Lower leg skin (tissue), 3 donors: ENCODE measurements at regions not wholly inside any gene's neighbourhood (a gene's known extent, or its start where the extent isn't known, plus 50 kb on each side); places are given as distances from the start of the nearest gene placed in this dataset.

ENCODE experiments used
- CTCF ChIP-seq, 3 donors: fragments of 450-650 bp; IDR thresholded peaks; one replicate each; pipeline ENCODE4 v1.5.1; 2016; ENCODE audit warnings: antibody characterized with exemption in 3 of 3, mild to moderate bottlenecking in 3 of 3, moderate library complexity in 2 of 3
- POLR2A ChIP-seq, 2 donors: fragments of 450-650 bp; IDR thresholded peaks; one replicate each; pipeline ENCODE4 v1.6.1; 2016 to 2017; ENCODE audit warnings: antibody characterized with exemption in 2 of 2, mild to moderate bottlenecking in 1 of 2, moderate library complexity in 1 of 2

GRCh38 chr5:27208051-27208450 lies 169.7 kb upstream of the CDH9 start:
- TF ChIP-seq CTCF (IDR thresholded peaks at IDR 0.05) (no peak), POLR2A (IDR thresholded peaks at IDR 0.05) (no peak)
